Stimulated activated naive CD4-positive, alpha-beta T cell (primary cell): ENCODE measurements at regions not wholly inside any gene's neighbourhood (a gene's known extent, or its start where the extent isn't known, plus 50 kb on each side); places are given as distances from the start of the nearest gene placed in this dataset.
A peak's percentile ranks its signal among the peaks of the same experiment; 100 is the strongest.

Experiments
- DNase-seq, 6 experiments: peaks; one replicate each; lab custom pipeline; 2025; lab: John Stamatoyannopoulos, UW

DNA sequence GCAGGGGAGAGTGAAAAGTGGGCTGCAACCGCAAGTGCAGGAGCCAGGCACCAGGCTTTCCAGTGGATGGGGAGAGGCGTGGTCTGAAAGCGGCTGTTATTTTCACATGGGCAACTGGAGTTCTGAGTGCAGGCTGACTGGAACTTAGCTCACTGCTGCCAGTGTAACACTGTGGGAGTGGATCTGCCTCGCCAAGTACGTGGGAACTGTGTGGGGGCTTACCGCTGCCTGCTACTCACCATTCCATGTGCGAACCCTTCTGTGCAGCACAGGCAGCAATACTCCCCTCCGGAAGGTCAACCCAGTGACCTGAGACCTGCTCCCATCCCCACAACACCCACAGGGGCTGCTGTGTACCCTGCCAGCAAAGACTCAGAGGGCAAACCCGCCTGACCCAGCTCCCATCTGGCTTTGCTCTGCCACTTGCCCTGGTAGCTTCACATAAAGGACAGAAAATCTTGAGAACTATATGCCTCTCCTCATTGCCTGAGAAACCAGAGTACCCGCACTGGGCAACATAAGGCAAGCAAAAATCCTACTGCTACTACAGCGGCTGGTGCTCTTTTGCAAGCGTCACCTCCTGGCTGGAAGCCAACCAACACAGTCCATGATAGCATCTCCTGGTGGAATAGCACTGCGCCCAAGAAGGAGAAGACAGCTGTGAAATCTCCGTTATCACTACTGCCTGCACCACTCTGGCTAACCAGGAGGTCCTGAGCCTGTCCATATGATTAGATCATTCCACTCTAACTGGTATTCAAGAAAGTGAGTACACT is 54.4 kb upstream of the SIRPG start:
- DNase-seq, result no peak

DNA sequence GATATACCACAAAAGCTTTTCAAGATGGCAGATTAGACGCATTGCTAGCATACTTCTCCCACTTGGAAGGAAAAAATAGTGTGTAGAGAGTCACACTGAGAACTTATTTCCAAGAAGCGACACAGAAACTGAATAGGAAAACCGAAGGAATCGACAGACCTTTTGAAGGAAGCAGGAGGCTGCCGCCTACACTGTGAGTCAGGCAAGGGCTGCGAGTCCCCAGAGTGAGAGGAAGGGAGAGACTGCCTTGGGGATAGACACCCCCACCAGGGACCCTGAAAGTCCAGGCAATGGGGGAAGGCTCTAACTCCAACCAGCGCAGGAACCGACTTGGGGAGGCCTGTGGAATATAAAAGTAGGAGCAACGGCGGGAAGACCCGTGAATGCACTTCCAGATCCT is 53.7 kb upstream of the SIRPG start:
- DNase-seq, result no peak

DNA sequence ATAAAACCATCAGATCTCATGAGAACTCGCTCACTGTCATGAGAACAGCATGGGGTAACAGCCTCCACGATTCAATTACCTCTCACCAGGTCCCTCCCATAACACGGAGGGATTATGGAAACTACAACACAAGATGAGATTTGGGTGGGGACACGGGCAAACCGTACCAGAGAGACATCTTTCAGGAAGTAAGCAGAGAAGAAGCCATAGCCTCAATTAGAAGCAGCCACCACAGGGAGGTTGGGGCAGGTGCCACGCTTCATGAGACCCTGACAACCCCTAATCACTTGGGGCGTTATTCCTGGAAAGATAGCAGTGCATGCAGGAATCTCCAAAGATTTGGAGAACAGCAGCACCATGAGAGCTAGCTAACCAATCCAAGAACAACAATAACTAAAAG is 52.9 kb upstream of the SIRPG start:
- DNase-seq, result no peak

DNA sequence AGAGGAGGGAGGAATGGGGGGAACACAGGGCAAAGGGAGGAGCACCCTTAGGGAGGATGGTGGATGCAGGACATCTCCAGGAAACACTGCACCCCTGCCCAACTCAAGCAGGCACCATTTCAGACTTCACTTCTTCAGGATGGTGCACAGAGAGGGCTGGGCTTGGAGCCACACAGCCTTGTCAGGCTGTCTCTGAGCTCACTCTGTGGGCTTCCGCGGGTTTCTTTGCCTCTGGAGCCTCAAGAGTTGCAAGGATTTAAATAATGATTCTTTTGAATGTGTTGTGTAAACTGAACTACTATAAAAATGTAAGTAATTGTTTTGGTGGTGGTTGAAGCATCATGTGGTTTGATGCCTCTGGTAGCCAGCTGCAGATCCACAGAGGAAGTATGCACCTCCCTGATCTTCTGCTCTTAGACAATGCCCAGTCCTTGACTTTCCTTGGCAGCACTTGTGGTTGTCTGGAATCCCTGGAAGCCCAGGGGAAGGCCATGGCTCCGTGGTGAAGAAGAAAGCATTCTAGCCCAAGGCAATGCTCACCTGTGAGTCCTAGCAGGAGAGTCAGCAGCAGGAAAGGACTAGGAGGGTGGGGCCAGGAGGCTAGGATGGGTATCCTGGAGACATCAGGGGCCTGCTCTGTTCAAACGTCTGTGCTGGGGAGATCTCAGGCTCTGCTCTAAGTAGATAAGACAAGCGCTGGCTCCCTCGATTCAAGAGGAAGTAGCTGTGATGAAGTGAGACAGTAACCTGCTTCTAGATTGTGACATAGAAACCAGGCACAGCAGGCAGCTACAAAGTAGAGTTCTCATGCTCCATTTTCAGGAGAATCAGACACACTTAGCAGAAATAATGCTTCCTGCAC is 50.2 kb upstream of the SIRPG start:
- peak in 3 of 6 experiments; percentile 8 to 49 (median 37) for DNase-seq
